AG04450 (cell line): ENCODE measurements at regions not wholly inside any gene's neighbourhood (a gene's known extent, or its start where the extent isn't known, plus 50 kb on each side); places are given as distances from the start of the nearest gene placed in this dataset.

Experiments
- CTCF ChIA-PET: fragments of 300-600, 350-600 bp; formaldehyde crosslinking; extraction: SDS; loops from one replicate; lab custom pipeline; 2022; ENCODE audit warnings: antibody characterized with exemption, inconsistent platforms; lab: Charles Lee
- POLR2A ChIA-PET: fragments of 350-600 bp; formaldehyde crosslinking; extraction: SDS; loops from one replicate; lab custom pipeline; 2021; ENCODE audit warnings: antibody characterized with exemption, inconsistent platforms; lab: Yijun Ruan, JAX
- DNase-seq: peaks from one replicate; pipeline ENCODE4 v3.0.0-alpha.2; 2011; ENCODE audit warnings: low read depth, low spot score
- H3K27ac ChIP-seq: one replicate; pipeline ENCODE4 v1.5.1; 2012; ENCODE audit warnings: low read depth, low read length, control low read depth
- H3K27me3 ChIP-seq: one replicate; pipeline ENCODE4 v1.6.0; 2012; ENCODE audit warnings: low read length; ENCODE audit not compliant: control insufficient read depth, insufficient read depth
- H3K4me3 ChIP-seq: 2 replicates; pipeline ENCODE4 v1.5.1; 2011; ENCODE audit warnings: mild to moderate bottlenecking, low read depth, low read length, control low read depth
- H3K9me3 ChIP-seq: 2 replicates; pipeline ENCODE4 v1.5.1; 2012; ENCODE audit warnings: low read length; ENCODE audit not compliant: control insufficient read depth, insufficient read depth
- TF ChIP-seq, protein P1 (sequence below): IDR thresholded peaks from 2 replicates; pipeline ENCODE4 v1.5.1; 2011; ENCODE audit warnings: low read depth, low read length, control low read depth, inconsistent platforms

DNA sequence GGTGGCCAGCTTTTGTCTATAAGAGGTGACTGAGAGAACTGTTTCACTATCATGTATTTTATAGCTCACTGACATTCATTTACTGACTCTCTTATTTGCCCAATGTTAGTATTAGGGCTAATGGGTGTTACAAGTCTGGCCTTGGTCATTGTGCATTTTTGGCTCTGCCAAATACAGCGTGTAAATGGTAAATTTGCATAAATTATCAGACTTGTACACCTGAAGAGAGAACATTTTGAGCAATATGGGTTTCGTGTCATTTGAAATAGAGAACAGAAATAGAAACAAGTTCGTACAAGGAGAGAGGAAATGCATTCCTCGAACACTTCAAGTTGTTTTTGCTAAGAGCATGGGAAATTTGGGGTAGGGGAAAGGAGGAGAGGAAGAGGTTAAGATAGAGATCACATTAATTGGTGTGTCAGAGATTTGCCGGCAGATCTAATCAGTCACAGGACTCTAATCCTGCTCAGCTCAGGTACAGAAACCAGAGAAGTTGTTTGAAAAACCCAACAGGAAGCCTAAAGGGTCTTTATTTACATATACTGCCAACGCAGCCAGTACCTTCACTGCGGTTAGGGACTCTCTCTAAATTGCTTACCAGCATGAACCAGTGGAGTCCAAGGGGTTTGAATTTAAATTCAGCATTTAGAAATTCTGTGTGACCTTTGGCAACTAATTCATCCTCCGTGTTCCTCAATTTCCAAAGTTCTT, 261.5 kb downstream of the GPATCH2 start:
- ChIA-PET CTCF (no interaction called here), POLR2A (no interaction called here)
- TF ChIP-seq, protein P1, sequence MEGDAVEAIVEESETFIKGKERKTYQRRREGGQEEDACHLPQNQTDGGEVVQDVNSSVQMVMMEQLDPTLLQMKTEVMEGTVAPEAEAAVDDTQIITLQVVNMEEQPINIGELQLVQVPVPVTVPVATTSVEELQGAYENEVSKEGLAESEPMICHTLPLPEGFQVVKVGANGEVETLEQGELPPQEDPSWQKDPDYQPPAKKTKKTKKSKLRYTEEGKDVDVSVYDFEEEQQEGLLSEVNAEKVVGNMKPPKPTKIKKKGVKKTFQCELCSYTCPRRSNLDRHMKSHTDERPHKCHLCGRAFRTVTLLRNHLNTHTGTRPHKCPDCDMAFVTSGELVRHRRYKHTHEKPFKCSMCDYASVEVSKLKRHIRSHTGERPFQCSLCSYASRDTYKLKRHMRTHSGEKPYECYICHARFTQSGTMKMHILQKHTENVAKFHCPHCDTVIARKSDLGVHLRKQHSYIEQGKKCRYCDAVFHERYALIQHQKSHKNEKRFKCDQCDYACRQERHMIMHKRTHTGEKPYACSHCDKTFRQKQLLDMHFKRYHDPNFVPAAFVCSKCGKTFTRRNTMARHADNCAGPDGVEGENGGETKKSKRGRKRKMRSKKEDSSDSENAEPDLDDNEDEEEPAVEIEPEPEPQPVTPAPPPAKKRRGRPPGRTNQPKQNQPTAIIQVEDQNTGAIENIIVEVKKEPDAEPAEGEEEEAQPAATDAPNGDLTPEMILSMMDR, result no peak
- no peak overlapping the region for H3K4me3 ChIP-seq
- no peak for DNase-seq
- no peak overlapping the region for H3K27ac ChIP-seq
- H3K9me3 ChIP-seq, result peaks cover 15% of the 10 kb centered on the region
- H3K27me3 ChIP-seq, result no peaks in the 10 kb centered on the region

- Histone ChIP-seq H3K27me3 (no peaks in the 10 kb centered on the region), H3K27ac (no peak overlapping the region), H3K9me3 (no peaks in the 10 kb centered on the region), H3K4me3 (no peak overlapping the region)
- ChIA-PET POLR2A (no interaction called here), CTCF (interaction anchor here (1.3 kb wide), 1 partner anchor 31 kb away, joined by 4 read pairs; no protein-coding TSS in a partner anchor)
- DNase-seq, result no peak
- TF ChIP-seq, protein P1, result no peak
These were observed 266.7 kb downstream of the GPATCH2 start for GRCh38 chr1:217364220-217364619.

- H3K9me3 ChIP-seq, result no peaks in the 10 kb centered on the region
- TF ChIP-seq, protein P1, result no peak
- no peak overlapping the region for H3K4me3 ChIP-seq
- H3K27ac ChIP-seq, result no peak overlapping the region
- DNase-seq, result no peak
- H3K27me3 ChIP-seq, result no peaks in the 10 kb centered on the region
- POLR2A ChIA-PET, result no interaction called here
- CTCF ChIA-PET, result interaction anchor here (1.3 kb wide), 1 partner anchor 30 kb away, joined by 4 read pairs; no protein-coding TSS in a partner anchor
These were observed 267.6 kb downstream of the GPATCH2 start for GRCh38 chr1:217363319-217363718.

GRCh38 chr1:217360510-217360909, 270.4 kb downstream of the GPATCH2 start:
- ChIA-PET CTCF (no interaction called here), POLR2A (no interaction called here)
- no peaks in the 10 kb centered on the region for H3K9me3 ChIP-seq
- H3K27ac ChIP-seq, result no peak overlapping the region
- TF ChIP-seq, protein P1, result no peak
- no peak for DNase-seq
- H3K27me3 ChIP-seq, result no peaks in the 10 kb centered on the region
- H3K4me3 ChIP-seq, result no peak overlapping the region

DNA sequence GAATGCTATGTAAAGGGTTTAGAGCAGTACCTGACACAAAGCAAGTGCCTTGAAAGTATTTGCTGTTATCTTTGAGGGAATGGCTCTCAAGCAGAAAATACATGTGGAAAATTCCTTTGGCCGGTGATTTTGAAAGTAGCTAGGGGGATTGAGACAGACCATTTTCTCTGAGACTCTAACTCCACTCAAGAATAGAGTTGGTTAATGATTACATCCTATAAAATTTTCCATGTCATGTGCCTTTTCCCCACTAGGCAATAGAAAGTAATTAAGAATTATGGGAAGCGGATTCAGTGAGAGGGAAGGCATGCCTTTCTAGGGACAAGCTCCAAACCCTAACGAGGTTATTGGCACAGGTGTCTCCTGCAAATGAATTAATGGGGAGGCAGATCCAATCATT, 276.0 kb downstream of the GPATCH2 start:
- Histone ChIP-seq H3K27ac (no peak overlapping the region), H3K9me3 (no peaks in the 10 kb centered on the region), H3K27me3 (no peaks in the 10 kb centered on the region), H3K4me3 (no peak overlapping the region)
- POLR2A ChIA-PET, result no interaction called here
- DNase-seq, result no peak
- CTCF ChIA-PET, result no interaction called here
- TF ChIP-seq, protein P1, result no peak
